H1 (cell line): ENCODE measurements at regions not wholly inside any gene's neighbourhood (a gene's known extent, or its start where the extent isn't known, plus 50 kb on each side); places are given as distances from the start of the nearest gene placed in this dataset.

ENCODE experiments used
- CTCF ChIA-PET: fragments of 300-600 bp; sonication (Branson Sonifier 250); formaldehyde crosslinking; loops from one replicate; lab custom pipeline; 2021; ENCODE audit not compliant: partially characterized antibody; lab: Charles Lee
- POLR2A ChIA-PET: fragments of 300-600 bp; sonication (Branson Sonifier 250); formaldehyde crosslinking; loops from one replicate; lab custom pipeline; 2021; ENCODE audit warnings: inconsistent platforms; ENCODE audit not compliant: partially characterized antibody; lab: Charles Lee
- DNase-seq, 2 experiments: peaks; one replicate each; pipeline versions ENCODE4 v3.0.0 to v3.0.0-alpha.2; 2010 to 2022; ENCODE audit warnings: low spot score in 2 of 2, low read depth in 1 of 2, mixed read lengths in 1 of 2
- FAIRE-seq: peaks from 2 replicates; lab custom pipeline; 2011; peaks lifted over from hg19 to GRCh38; lab: Jason Lieb, UNC
- H2AFZ ChIP-seq: 2 replicates; pipeline ENCODE4 v1.8.1; 2012; ENCODE audit warnings: low read length, inconsistent platforms
- H2AK5ac ChIP-seq: 2 replicates; pipeline ENCODE4 v1.6.1; 2013; ENCODE audit warnings: low read depth, low read length
- H2BK120ac ChIP-seq: replicated peaks from 2 replicates; pipeline ENCODE3; 2013; ENCODE audit warnings: low read depth, low read length, inconsistent platforms
- H2BK12ac ChIP-seq: 2 replicates; pipeline ENCODE4 v1.6.1; 2013; ENCODE audit warnings: low read depth, low read length
- H2BK15ac ChIP-seq: 2 replicates; pipeline ENCODE4 v1.6.1; 2013; ENCODE audit warnings: low read length
- H2BK20ac ChIP-seq: 2 replicates; pipeline ENCODE4 v1.6.1; 2013; ENCODE audit warnings: low read length
- H2BK5ac ChIP-seq: 2 replicates; pipeline ENCODE4 v1.6.1; 2013; ENCODE audit warnings: low read depth, low read length
- H3K14ac ChIP-seq: 2 replicates; pipeline ENCODE4 v1.6.1; 2013; ENCODE audit warnings: inconsistent platforms; ENCODE audit not compliant: insufficient read length
- H3K18ac ChIP-seq: 2 replicates; pipeline ENCODE4 v1.6.1; 2013; ENCODE audit warnings: low read length; ENCODE audit errors: extremely low read depth
- H3K23ac ChIP-seq: 2 replicates; pipeline ENCODE4 v1.6.1; 2013; ENCODE audit warnings: inconsistent platforms; ENCODE audit not compliant: insufficient read length
- H3K23me2 ChIP-seq: 2 replicates; pipeline ENCODE4 v1.6.1; 2013; ENCODE audit warnings: low read depth, low read length
- H3K27ac ChIP-seq: 2 replicates; pipeline ENCODE4 v1.6.1; 2011; ENCODE audit warnings: low read depth, low read length, inconsistent platforms
- H3K27me3 ChIP-seq, 4 experiments: replicated peaks in 1 of 4; 1 replicate in 1 of 4; 2 replicates in 3 of 4; pipeline versions ENCODE4 v1.6.1 to v1.8.1; 2011 to 2013; ENCODE audit warnings: low read length in 3 of 4, mild to moderate bottlenecking in 3 of 4, inconsistent platforms in 2 of 4, mixed read lengths in 2 of 4, moderate library complexity in 1 of 4; ENCODE audit not compliant: control insufficient read depth in 3 of 4, insufficient read depth in 3 of 4; ENCODE audit errors: extremely low read depth in 1 of 4
- H3K36me3 ChIP-seq, 4 experiments: 2 replicates each; pipeline versions ENCODE4 v1.6.1 to v1.8.1; 2011 to 2013; ENCODE audit warnings: mild to moderate bottlenecking in 4 of 4, low read length in 3 of 4, moderate library complexity in 2 of 4, control low read depth in 1 of 4, inconsistent platforms in 1 of 4; ENCODE audit not compliant: insufficient read depth in 4 of 4, control insufficient read depth in 2 of 4
- H3K4ac ChIP-seq: replicated peaks from 2 replicates; pipeline ENCODE3; 2013; ENCODE audit warnings: low read length, low read depth, mixed read lengths, inconsistent platforms; ENCODE audit not compliant: insufficient read length
- H3K4me1 ChIP-seq, 4 experiments: replicated peaks in 1 of 4; 1 replicate in 1 of 4; 2 replicates in 3 of 4; pipeline versions ENCODE4 v1.6.1 to v1.8.1; 2011 to 2013; ENCODE audit warnings: low read length in 3 of 4, inconsistent platforms in 2 of 4, mixed read lengths in 1 of 4; ENCODE audit not compliant: insufficient read depth in 4 of 4, control insufficient read depth in 3 of 4
- H3K4me2 ChIP-seq, 2 experiments: 2 replicates each; pipeline versions ENCODE4 v1.6.1 to v1.8.1; 2011 to 2013; ENCODE audit warnings: low read depth in 2 of 2, low read length in 2 of 2, control low read depth in 1 of 2, inconsistent platforms in 1 of 2, mild to moderate bottlenecking in 1 of 2; ENCODE audit not compliant: insufficient read depth in 1 of 2
- H3K4me3 ChIP-seq, 4 experiments: fragments of 200-600, 300-600 bp in 1 of 4; sonication (generic), shearing (Covaris generic), sonication (Bioruptor Twin) in 1 of 4; 2 replicates each; pipeline versions ENCODE4 v1.5.1 to v1.8.1; 2011 to 2016; ENCODE audit warnings: low read length in 4 of 4, low read depth in 3 of 4, control low read depth in 2 of 4, inconsistent platforms in 2 of 4, mild to moderate bottlenecking in 2 of 4, mixed read lengths in 1 of 4, moderate library complexity in 1 of 4; ENCODE audit not compliant: insufficient read depth in 2 of 4; ENCODE audit errors: extremely low read depth in 1 of 4
- H3K56ac ChIP-seq: replicated peaks from 2 replicates; pipeline ENCODE3; 2013; ENCODE audit warnings: low read depth, mild to moderate bottlenecking, mixed read lengths, low read length, inconsistent platforms; ENCODE audit not compliant: insufficient read length
- H3K79me1 ChIP-seq: 2 replicates; pipeline ENCODE4 v1.6.1; 2013; ENCODE audit warnings: low read depth, low read length, control low read depth
- H3K79me2 ChIP-seq, 2 experiments: 2 replicates each; pipeline versions ENCODE4 v1.6.1 to v1.8.1; 2012 to 2013; ENCODE audit warnings: low read length in 2 of 2, mild to moderate bottlenecking in 2 of 2, inconsistent platforms in 1 of 2; ENCODE audit not compliant: insufficient read depth in 2 of 2, control insufficient read depth in 1 of 2
- H3K9ac ChIP-seq, 4 experiments: replicated peaks in 1 of 4; 1 replicate in 1 of 4; 2 replicates in 3 of 4; pipeline versions ENCODE4 v1.6.1 to v1.8.1; 2011 to 2013; ENCODE audit warnings: low read depth in 3 of 4, low read length in 3 of 4, control low read depth in 2 of 4, mild to moderate bottlenecking in 2 of 4, moderate library complexity in 2 of 4, inconsistent platforms in 1 of 4; ENCODE audit errors: extremely low read depth in 1 of 4
- H3K9me3 ChIP-seq, 2 experiments: 2 replicates each; pipeline versions ENCODE4 v1.6.1 to v1.8.1; 2012 to 2013; ENCODE audit warnings: mild to moderate bottlenecking in 2 of 2, moderate library complexity in 2 of 2, control low read depth in 1 of 2, inconsistent platforms in 1 of 2, low read depth in 1 of 2, low read length in 1 of 2, mixed read lengths in 1 of 2; ENCODE audit not compliant: insufficient read depth in 2 of 2
- H4K20me1 ChIP-seq, 2 experiments: replicated peaks in 1 of 2; 2 replicates each; pipeline versions ENCODE3 to v1.8.1; 2011 to 2013; ENCODE audit warnings: inconsistent platforms in 2 of 2, low read length in 2 of 2, mild to moderate bottlenecking in 1 of 2; ENCODE audit not compliant: insufficient read depth in 2 of 2, control insufficient read depth in 1 of 2
- H4K5ac ChIP-seq: 2 replicates; pipeline ENCODE4 v1.6.1; 2013; ENCODE audit warnings: low read length, low read depth, mixed read lengths, inconsistent platforms; ENCODE audit not compliant: insufficient read length
- H4K8ac ChIP-seq: 2 replicates; pipeline ENCODE4 v1.8.0; 2013; ENCODE audit warnings: mild to moderate bottlenecking, moderate library complexity, low read length, inconsistent platforms; ENCODE audit not compliant: insufficient read depth; ENCODE audit errors: extremely low read depth
- H4K91ac ChIP-seq: replicated peaks from 2 replicates; pipeline ENCODE3; 2013; ENCODE audit warnings: low read length, mixed read lengths, inconsistent platforms; ENCODE audit not compliant: insufficient read length
- BACH1 ChIP-seq: IDR thresholded peaks from 2 replicates; pipeline ENCODE4 v1.6.1; 2012; ENCODE audit warnings: low read length, improper control_type of control experiment
- BRCA1 ChIP-seq: IDR thresholded peaks from 2 replicates; pipeline ENCODE4 v1.6.1; 2012; ENCODE audit warnings: low read depth, low read length, improper control_type of control experiment
- CBX5 ChIP-seq: fragments of 300-800, 300-1000 bp; sonication (generic); IDR thresholded peaks from 2 replicates; pipeline ENCODE4 v1.7.1; 2016; ENCODE audit warnings: antibody characterized with exemption, low read length, low read depth
- E2F6 ChIP-seq: IDR thresholded peaks from 2 replicates; pipeline ENCODE4 v1.6.1; 2012; ENCODE audit warnings: inconsistent platforms
- EGR1 ChIP-seq: IDR thresholded peaks from 2 replicates; pipeline ENCODE4 v1.6.1; 2011; ENCODE audit warnings: low read depth, low read length, borderline replicate concordance
- FOSL1 ChIP-seq: IDR thresholded peaks from 2 replicates; pipeline ENCODE4 v1.6.1; 2011; ENCODE audit warnings: mild to moderate bottlenecking, low read depth, low read length, moderate library complexity; ENCODE audit not compliant: insufficient read depth
- GABPA ChIP-seq: IDR thresholded peaks from 2 replicates; pipeline ENCODE4 v1.6.1; 2011; ENCODE audit warnings: mild to moderate bottlenecking, low read length, moderate library complexity, borderline replicate concordance; ENCODE audit not compliant: insufficient read depth
- HDAC2 ChIP-seq, 2 experiments: fragments of 300-600 bp in 1 of 2; sonication (generic) in 1 of 2; IDR thresholded peaks; 2 replicates each; pipeline ENCODE4 v1.6.1; 2011 to 2012; ENCODE audit warnings: low read depth in 2 of 2, low read length in 2 of 2, mild to moderate bottlenecking in 2 of 2, moderate library complexity in 2 of 2, borderline replicate concordance in 1 of 2, inconsistent platforms in 1 of 2
- PHF8 ChIP-seq: fragments of 200-600 bp; sonication (generic); conservative IDR thresholded peaks from 2 replicates; pipeline ENCODE4 v1.7.1; 2012; ENCODE audit warnings: low read depth, mild to moderate bottlenecking, inconsistent platforms, low read length, moderate library complexity
- POLR2AphosphoS5 ChIP-seq: IDR thresholded peaks from 2 replicates; pipeline ENCODE4 v1.6.1; 2011; ENCODE audit warnings: low read depth, low read length
- SUZ12 ChIP-seq: fragments of 200-600 bp; sonication (generic); IDR thresholded peaks from 2 replicates; pipeline ENCODE4 v1.6.1; 2012; ENCODE audit warnings: mild to moderate bottlenecking, inconsistent platforms, low read length, moderate library complexity, mixed read lengths
- TBP ChIP-seq: IDR thresholded peaks from 2 replicates; pipeline ENCODE4 v1.6.1; 2011; ENCODE audit warnings: low read depth, low read length, improper control_type of control experiment
- WGBS, 2 experiments: shearing (Covaris generic) in 1 of 2; methylation state at CpG; one replicate each; pipeline versions ENCODE4 v1.1.6 to v1.1.7; 2013 to 2015; ENCODE audit warnings: low lambda C conversion rate in 2 of 2, mixed read lengths in 2 of 2, inconsistent platforms in 1 of 2, low coverage in 1 of 2, missing lambda C conversion rate in 1 of 2; ENCODE audit not compliant: insufficient replicate concordance in 2 of 2, insufficient coverage in 1 of 2, insufficient read length in 1 of 2; ENCODE audit errors: extremely low coverage in 1 of 2, missing lambda C conversion rate in 1 of 2; 5-methylcytosine and 5-hydroxymethylcytosine counted together

GRCh38 chr10:64369885-64370773 is 848.9 kb downstream of the REEP3 start:
- no peak overlapping the region for H3K18ac ChIP-seq
- H3K79me1 ChIP-seq, result no peaks in the 10 kb centered on the region
- no peak overlapping the region for H3K27ac ChIP-seq
- H2BK12ac ChIP-seq, result no peak overlapping the region
- POLR2A ChIA-PET, result no interaction called here
- no peak overlapping the region for H2BK5ac ChIP-seq
- no peak overlapping the region for H2AK5ac ChIP-seq
- H3K9ac ChIP-seq, result no peak overlapping the region
- no peaks in the 10 kb centered on the region for H3K79me2 ChIP-seq
- FAIRE-seq (no peak), DNase-seq (no peak)
- H2BK120ac ChIP-seq, result no peak overlapping the region
- H3K36me3 ChIP-seq, result no peaks in the 10 kb centered on the region
- no peak overlapping the region for H4K91ac ChIP-seq
- H3K4ac ChIP-seq, result no peak overlapping the region
- no peaks in the 10 kb centered on the region; the same call in 1 of the 2 replicates for H3K23me2 ChIP-seq
- no peak overlapping the region for H3K4me3 ChIP-seq
- no peak overlapping the region for H2BK15ac ChIP-seq
- H4K8ac ChIP-seq, result no peak overlapping the region
- no peak overlapping the region for H3K56ac ChIP-seq
- H3K4me1 ChIP-seq, result no peaks in the 10 kb centered on the region
- no peak overlapping the region for H3K4me2 ChIP-seq
- no peak overlapping the region for H2AFZ ChIP-seq
- WGBS, 2 experiments, result 87% methylated on average over 1 of the region's 1 CpG; no CpG with 5 or more reads in 1 of the 2 experiments
- H3K23ac ChIP-seq, result no peak overlapping the region
- no peaks in the 10 kb centered on the region for H3K27me3 ChIP-seq
- no peak overlapping the region for H4K5ac ChIP-seq
- H2BK20ac ChIP-seq, result no peak overlapping the region
- CTCF ChIA-PET, result interaction anchor here (0.6 kb wide), 1 partner anchor 126 kb away, joined by 3 read pairs; no protein-coding TSS in a partner anchor
- no peak overlapping the region for H3K14ac ChIP-seq
- no peaks in the 10 kb centered on the region for H4K20me1 ChIP-seq
- no peaks in the 10 kb centered on the region for H3K9me3 ChIP-seq
- TF ChIP-seq BRCA1 (no peak), E2F6 (no peak), GABPA (no peak), FOSL1 (no peak), SUZ12 (no peak), CBX5 (no peak), BACH1 (no peak), HDAC2 (IDR thresholded peaks at IDR 0.05; ENCODE audit: borderline replicate concordance in 1 of 2, low read depth in 2 of 2, low read length in 2 of 2) (no peak), PHF8 (no peak), EGR1 (no peak), TBP (no peak), POLR2AphosphoS5 (no peak)
